PC-3 (cell line): ENCODE measurements at regions not wholly inside any gene's neighbourhood (a gene's known extent, or its start where the extent isn't known, plus 50 kb on each side); places are given as distances from the start of the nearest gene placed in this dataset.

ENCODE experiments used
- ATAC-seq: fragments of 200-7000 bp; cut with Tn5 transposase; 2 replicates; pipeline ENCODE4 v1.9.1; 2020; ENCODE audit warnings: mild to moderate bottlenecking, moderate library complexity
- BruUV-seq: library from RNA; stranded (reverse); fragments of 400-500 nt; replicated peaks from 2 replicates; lab custom pipeline; 2021; lab: Mats Ljungman, UMichigan
- CTCF ChIA-PET: fragments of 300-600 bp; sonication (Branson Sonifier 250); formaldehyde crosslinking; loops from one replicate; lab custom pipeline; 2022; ENCODE audit warnings: antibody characterized with exemption; lab: Charles Lee
- POLR2A ChIA-PET: fragments of 300-600 bp; sonication (Branson Sonifier 250); formaldehyde crosslinking; loops from one replicate; lab custom pipeline; 2022; ENCODE audit warnings: antibody characterized with exemption; ENCODE audit not compliant: unreplicated experiment; lab: Charles Lee
- DNase-seq: peaks from one replicate; pipeline ENCODE4 v3.0.0-alpha.2; 2015
- H2AFZ ChIP-seq: fragments of 300-600 bp; sonication (generic); 2 replicates; pipeline ENCODE4 v1.6.0; 2016; ENCODE audit warnings: antibody characterized with exemption, low read length
- H3F3A ChIP-seq: fragments of 300-600 bp; sonication (generic); one replicate; pipeline ENCODE4 v1.6.0; 2017; ENCODE audit warnings: antibody characterized with exemption, low read length, control low read depth, mild to moderate bottlenecking; ENCODE audit not compliant: unreplicated experiment
- H3K27ac ChIP-seq: fragments of 300-600 bp; sonication (generic); 2 replicates; pipeline ENCODE4 v1.5.1; 2016; ENCODE audit warnings: mild to moderate bottlenecking, low read length
- H3K27me3 ChIP-seq: fragments of 300-600 bp; sonication (generic); 2 replicates; pipeline ENCODE4 v1.6.1; 2016; ENCODE audit warnings: low read length, mixed read lengths
- H3K36me3 ChIP-seq: fragments of 300-600 bp; sonication (generic); 2 replicates; pipeline ENCODE4 v1.6.1; 2016; ENCODE audit warnings: low read depth, mixed run types, low read length, mixed read lengths
- H3K4me1 ChIP-seq: fragments of 300-600 bp; sonication (generic); 2 replicates; pipeline ENCODE4 v1.5.1; 2016; ENCODE audit warnings: low read length; ENCODE audit not compliant: insufficient read depth
- H3K4me2 ChIP-seq: fragments of 300-600 bp; sonication (generic); 2 replicates; pipeline ENCODE4 v1.6.0; 2016; ENCODE audit warnings: low read length
- H3K4me3 ChIP-seq: fragments of 300-600 bp; sonication (generic); 2 replicates; pipeline ENCODE4 v1.5.1; 2016; ENCODE audit warnings: mild to moderate bottlenecking, low read length, mixed read lengths
- H3K79me2 ChIP-seq: fragments of 300-600 bp; sonication (generic); 2 replicates; pipeline ENCODE4 v1.6.1; 2017; ENCODE audit warnings: low read length, mixed read lengths
- H3K9ac ChIP-seq: fragments of 300-600 bp; sonication (generic); 2 replicates; pipeline ENCODE4 v1.6.0; 2016; ENCODE audit warnings: mild to moderate bottlenecking, low read length
- H3K9me2 ChIP-seq: fragments of 300-600 bp; sonication (generic); replicated peaks from 2 replicates; pipeline ENCODE4 v1.6.1; 2016; ENCODE audit warnings: mixed run types, low read length, mixed read lengths
- H3K9me3 ChIP-seq: fragments of 300-600 bp; sonication (generic); 2 replicates; pipeline ENCODE4 v1.6.1; 2016; ENCODE audit warnings: low read length, mixed read lengths
- H4K20me1 ChIP-seq: fragments of 300-600 bp; sonication (generic); 2 replicates; pipeline ENCODE4 v1.6.1; 2016; ENCODE audit warnings: low read length, mixed read lengths
- CTCF ChIP-seq: fragments of 300-600 bp; sonication (generic); conservative IDR thresholded peaks from 2 replicates; pipeline ENCODE4 v1.5.1; 2017; ENCODE audit warnings: antibody characterized with exemption, low read depth, mild to moderate bottlenecking, low read length
- EZH2 ChIP-seq: fragments of 300-600 bp; sonication (generic); IDR thresholded peaks from one replicate; pipeline ENCODE4 v1.6.1; 2017; ENCODE audit warnings: antibody characterized with exemption, mild to moderate bottlenecking, low read length; ENCODE audit not compliant: unreplicated experiment
- EZH2phosphoT487 ChIP-seq: fragments of 300-600 bp; sonication (generic); IDR thresholded peaks from 2 replicates; pipeline ENCODE4 v1.6.1; 2018; ENCODE audit warnings: mild to moderate bottlenecking, antibody characterized with exemption, low read length, borderline replicate concordance
- intact Hi-C: fragments of 100-400 bp; cut with micrococcal nuclease; formaldehyde crosslinking; loops from 2 replicates; pipeline ENCODE4 v1.9.0; 2023

GRCh38 chr10:64040781-64041180 lies 519.6 kb downstream of the REEP3 start:
- no peak for TF ChIP-seq EZH2
- TF ChIP-seq EZH2phosphoT487: no peak
- TF ChIP-seq CTCF: no peak
- H4K20me1 ChIP-seq: no peaks in the 10 kb centered on the region
- no peaks in the 10 kb centered on the region for H3F3A ChIP-seq
- H3K27me3 ChIP-seq: no peaks in the 10 kb centered on the region
- POLR2A ChIA-PET: no interaction called here
- DNase-seq (no peak), ATAC-seq (no peak; the same call in 1 of the 2 replicates)
- H3K9ac ChIP-seq: no peak overlapping the region
- no peaks in the 10 kb centered on the region for H3K4me1 ChIP-seq
- intact Hi-C loops: loop anchor here (1.0 to 5.0 kb wide), 6 partner anchors 50 to 392 kb away; no protein-coding TSS in a partner anchor
- H2AFZ ChIP-seq: peak overlapping the region; percentile 78
- H3K9me3 ChIP-seq: no peaks in the 10 kb centered on the region
- H3K4me2 ChIP-seq: peak overlapping the region; percentile 70
- no peaks in the 10 kb centered on the region for H3K36me3 ChIP-seq
- H3K4me3 ChIP-seq: peak overlapping the region; percentile 56; the same call in 1 of the 2 replicates
- H3K27ac ChIP-seq: no peak overlapping the region
- no peaks in the 10 kb centered on the region for H3K9me2 ChIP-seq
- CTCF ChIA-PET: interaction anchor here (0.6 to 1.0 kb wide), 2 partner anchors 8 to 250 kb away, joined by 3 read pairs; no protein-coding TSS in a partner anchor
- BruUV-seq: no TSS peak
- no peaks in the 10 kb centered on the region for H3K79me2 ChIP-seq

GRCh38 chr10:64041185-64041988 lies 520.2 kb downstream of the REEP3 start:
- CTCF ChIA-PET: interaction anchor here (0.6 to 1.0 kb wide), 8 partner anchors 9 to 339 kb away, joined by 3 to 5 read pairs (median 3); no protein-coding TSS in a partner anchor
- intact Hi-C loops: loop anchor here (1.0 to 5.0 kb wide), 6 partner anchors 49 to 391 kb away; no protein-coding TSS in a partner anchor

More at GRCh38 chr10:64041185-64041988, 520.2 kb downstream of the REEP3 start:
- no peaks in the 10 kb centered on the region for H3K9me2 ChIP-seq
- H3K4me3 ChIP-seq: peak overlapping the region; percentile 56
- no peak overlapping the region for H3K9ac ChIP-seq
- peak overlapping the region; percentile 78 for H2AFZ ChIP-seq
- H3K27me3 ChIP-seq: no peaks in the 10 kb centered on the region
- POLR2A ChIA-PET: interaction anchor here (0.6 kb wide), 1 partner anchor 9 kb away, joined by 3 read pairs; no protein-coding TSS in a partner anchor
- no peaks in the 10 kb centered on the region for H4K20me1 ChIP-seq
- H3K4me2 ChIP-seq: peak overlapping the region; percentile 70
- DNase-seq (peak; percentile 94), ATAC-seq (peak; percentile 85)
- TF ChIP-seq EZH2phosphoT487: no peak
- TF ChIP-seq EZH2: no peak
- TF ChIP-seq CTCF: peak; percentile 100
- no peaks in the 10 kb centered on the region for H3K79me2 ChIP-seq
- H3F3A ChIP-seq: no peaks in the 10 kb centered on the region
- no peaks in the 10 kb centered on the region for H3K9me3 ChIP-seq
- BruUV-seq: no TSS peak
- H3K36me3 ChIP-seq: no peaks in the 10 kb centered on the region
- no peak overlapping the region for H3K27ac ChIP-seq
- H3K4me1 ChIP-seq: no peaks in the 10 kb centered on the region
